RKO (cell line): ENCODE measurements at regions not wholly inside any gene's neighbourhood (a gene's known extent, or its start where the extent isn't known, plus 50 kb on each side); places are given as distances from the start of the nearest gene placed in this dataset.

Experiments used
- DNase-seq: peaks from one replicate; pipeline ENCODE4 v3.0.0-alpha.2; 2016; ENCODE audit warnings: low spot score

DNA sequence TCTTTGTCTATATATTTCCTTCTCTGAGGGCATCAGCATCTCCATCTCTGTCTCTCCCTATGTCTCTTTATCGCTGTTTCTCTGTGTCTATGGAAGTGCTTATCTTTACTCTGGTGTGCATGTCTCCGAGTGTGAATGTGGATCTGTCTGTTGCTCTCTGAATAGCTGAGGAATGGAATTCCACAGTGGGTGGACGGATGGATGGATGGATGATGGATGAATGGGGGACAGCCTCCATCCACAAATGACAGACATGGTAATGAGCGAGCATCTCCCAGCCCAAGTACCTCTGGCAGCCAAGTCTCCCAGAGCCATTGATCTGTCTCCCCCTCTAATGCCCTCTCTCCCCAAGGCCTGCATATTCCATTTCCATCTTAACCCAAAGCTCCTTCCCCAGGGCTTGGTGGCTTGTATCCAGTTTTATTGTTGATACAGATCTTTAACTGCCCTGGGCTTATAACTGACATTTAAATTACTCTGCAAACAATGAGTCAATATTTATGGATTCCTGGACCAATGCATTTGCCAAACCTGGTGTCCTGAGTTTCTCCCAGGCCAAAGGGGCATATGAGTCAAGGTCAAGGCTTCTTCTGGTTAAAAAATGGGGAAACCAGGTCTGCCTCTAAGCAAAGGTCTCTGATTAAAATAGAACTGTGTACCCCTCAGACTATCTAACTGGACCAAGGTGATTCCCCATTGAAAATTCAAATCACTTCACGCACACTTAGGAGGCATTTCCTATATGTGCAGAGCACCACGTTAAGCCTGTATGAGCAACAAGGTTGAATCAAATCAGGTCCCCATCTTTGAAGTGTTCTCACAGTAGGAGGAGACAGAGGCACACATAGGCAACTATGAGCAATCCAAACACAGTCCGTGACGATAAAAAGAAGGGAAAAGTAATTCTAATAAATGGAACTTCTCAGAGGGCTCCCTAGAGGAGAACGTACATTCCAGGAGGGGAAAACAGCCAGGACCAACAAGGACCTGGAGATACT lies 109.9 kb downstream of the TLE3 start:
- DNase-seq: no peak

DNA sequence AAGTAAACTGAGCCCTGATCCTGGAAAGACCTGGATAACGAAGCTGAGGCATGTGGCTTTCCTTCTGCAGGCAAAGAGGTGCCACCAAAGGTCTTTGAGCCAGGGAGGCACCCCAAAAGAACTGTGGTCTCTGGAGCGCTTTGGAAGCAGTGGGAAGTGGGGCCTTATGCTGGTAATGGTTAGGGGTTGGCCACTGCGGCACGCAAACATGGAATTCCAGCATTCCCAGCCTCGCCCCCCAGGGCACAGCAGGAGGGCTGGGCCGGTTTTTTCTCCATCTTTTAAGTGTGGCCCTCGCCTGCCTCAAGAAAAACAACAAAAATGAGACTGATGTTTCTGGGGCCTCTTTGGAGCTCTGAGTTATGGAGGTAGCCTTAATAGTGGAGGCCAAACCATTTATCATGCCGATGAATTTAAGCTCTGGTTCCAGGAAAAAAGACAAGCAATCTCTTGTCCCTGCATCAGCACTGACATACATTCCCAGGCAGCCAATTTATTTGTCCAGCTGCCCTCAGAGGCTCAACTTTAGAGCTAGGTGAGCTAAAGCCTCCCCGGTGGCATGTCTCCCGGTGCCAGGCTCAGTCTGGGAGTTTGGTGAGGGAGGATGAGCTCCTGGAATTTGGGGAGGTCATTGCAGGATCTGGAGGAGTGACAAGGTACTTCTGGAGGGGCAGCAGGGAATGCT lies 109.0 kb downstream of the TLE3 start:
- DNase-seq: no peak

DNA sequence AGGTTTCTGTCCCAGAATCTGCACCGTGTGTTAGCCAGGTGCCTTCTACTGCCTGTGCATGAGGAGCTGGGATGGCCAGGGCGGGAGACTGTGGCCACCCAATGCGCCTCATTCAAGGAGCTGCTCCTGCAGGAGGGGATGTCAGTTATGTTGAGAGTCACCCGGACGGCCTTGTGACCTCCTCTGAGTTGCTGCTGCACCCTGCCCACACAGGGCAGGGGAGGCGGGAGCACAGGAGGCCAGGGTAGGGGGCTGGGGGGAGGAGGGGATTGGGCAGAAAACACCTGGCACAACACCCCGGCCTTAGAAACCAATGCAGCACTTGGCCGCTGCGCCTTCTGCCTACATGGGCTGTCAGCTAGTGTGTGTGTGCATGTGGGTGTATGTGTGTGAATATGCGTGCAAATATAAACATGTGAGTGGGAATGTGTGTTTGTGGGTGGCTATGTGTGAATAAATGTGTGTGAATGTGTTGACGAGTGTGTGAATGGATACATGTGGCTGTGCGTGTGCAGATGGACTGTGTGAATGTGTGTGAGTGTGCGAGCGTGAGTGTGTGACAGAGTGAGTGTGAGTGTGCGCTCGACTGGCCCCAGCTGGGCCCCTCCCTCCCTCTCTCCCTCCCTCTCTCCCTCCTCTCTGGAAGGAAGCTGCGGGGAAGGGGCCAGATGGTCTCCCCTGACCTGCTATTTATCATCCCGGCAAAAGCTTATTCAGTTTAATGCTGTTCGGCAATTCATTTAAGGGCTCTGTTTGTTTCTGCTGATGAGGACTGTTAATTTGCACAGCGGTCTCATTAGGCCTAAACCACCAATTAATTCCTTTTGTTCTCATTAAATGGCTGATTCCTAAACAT lies 106.9 kb downstream of the TLE3 start:
- no peak for DNase-seq

DNA sequence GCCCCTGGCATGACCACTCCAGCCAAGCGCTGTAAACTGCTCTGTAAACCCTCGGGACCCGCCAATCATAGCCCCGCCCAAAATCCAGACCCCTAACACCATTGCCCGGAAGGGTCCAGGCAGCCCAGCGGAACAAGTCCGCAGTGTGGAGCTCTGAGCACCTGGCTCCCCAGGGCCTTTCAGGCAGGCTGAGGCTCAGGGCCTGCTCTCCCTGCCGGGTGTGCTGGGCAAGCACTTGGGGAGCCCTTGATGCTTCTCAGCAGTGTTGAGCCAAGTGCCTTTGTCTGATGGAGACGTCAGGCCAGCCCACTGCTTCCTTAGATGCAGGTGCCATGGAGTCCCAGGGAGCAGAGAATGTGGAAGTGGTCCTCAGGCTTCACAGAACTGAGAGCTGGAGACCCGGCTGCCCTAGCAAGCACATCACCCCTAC lies 106.2 kb downstream of the TLE3 start:
- DNase-seq: no peak

DNA sequence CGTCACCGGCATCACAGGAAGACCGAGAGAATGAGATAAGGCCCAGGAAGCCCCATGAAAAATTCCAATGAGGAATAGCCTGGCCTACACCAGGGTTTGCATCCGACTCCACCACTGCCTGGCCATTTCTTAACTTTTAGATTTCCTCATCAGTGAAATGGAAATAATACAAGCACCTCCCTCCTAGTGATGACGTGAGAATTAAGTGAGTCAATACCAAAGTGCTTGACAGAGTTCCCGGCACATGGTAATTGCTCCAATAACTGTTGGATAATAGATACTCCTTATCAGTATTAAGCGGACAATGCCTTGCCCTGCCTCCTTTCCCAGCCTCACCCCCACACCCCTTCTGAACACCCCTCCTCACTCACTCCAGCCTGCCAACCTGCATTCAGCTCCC lies 105.4 kb downstream of the TLE3 start:
- DNase-seq: no peak

DNA sequence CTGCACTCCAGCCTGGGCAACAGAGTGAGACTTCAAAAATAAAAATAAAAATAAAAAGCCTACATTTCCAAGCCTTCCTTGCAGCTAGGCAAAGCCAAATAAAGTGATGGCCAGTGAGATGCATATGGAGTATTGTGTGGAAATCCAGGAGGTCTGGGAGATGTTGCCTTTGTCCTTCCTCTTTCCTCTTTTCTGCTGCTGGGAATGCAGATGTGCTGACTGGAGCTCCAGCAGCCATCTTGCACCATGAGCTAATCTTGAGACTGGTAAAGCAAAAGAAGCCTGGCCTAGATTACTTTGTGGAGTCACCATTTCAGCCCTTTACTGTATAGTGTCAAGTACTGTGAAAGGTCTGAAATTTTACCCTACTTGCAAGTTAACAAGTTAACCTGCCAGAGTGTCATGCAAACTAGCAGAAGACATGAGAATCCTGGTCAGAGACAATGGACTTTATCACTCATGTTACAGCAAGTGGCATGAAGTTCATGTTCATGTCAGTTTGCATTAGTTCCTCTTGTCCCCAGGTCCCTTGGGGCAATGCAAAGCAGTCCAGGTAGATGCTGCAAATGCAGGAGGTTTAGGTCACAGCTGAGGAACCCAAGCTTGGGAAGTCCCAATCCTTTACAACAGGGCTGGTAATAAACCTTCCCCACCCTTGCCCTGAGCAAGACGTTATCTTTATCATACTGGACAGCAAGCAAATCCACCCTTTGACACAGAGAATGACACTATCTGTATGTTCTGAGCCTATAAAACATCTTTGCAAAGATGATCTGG lies 103.1 kb downstream of the TLE3 start:
- DNase-seq: no peak

DNA sequence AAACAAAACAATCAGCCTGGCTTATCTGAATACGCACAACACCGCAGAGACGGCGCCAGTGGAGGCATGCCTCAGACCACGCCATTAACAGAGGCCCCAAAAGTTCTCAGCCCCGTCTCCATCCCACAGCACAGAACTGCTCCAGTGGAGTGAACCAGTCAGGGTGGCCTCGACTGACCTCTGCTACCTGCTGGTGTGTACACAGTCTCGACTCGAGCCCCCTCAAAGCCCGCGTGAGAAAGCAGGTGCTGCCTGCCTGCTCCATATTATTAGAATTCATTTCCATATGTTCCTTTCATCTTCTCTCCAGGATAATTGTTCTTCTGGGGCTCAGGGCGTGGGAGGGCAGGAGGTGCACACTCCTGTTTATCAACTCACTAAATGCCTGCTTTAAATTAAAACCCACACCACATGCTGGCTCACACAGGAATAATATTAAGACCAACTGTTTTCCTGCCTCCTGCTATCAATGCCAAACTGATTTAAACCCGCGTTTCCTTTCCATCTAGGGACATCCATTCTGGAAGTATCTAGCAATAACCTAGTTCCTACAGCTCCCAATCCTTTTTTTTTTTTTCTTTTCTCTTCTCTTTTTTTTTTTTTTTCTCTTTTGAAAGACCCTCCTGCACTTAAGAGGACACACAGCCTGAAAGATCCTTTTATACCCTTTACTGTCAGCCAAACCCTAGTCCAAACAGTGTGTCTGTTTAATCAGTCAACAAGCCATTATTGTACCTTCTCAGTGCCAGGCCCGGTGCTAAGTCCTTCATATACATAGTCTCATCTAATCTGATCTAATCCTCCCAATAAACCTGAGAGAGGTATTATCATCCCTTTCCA lies 101.2 kb downstream of the TLE3 start:
- no peak for DNase-seq

DNA sequence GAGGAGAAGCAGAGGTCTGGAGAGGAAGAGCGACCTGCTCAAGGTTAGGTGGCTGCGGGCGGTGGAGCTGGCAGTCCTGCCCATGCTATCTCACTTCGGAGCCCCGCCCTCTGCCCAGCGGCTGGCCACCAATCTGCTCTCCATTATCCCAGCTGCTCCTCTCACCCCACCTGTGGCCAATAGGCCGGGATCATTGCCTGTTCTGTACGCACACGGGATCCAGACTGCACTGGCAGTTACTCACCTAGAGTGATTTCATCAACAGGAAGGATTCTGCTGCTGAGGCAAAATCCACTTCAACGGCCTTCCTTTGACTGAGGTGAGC lies 100.6 kb downstream of the TLE3 start:
- no peak for DNase-seq
